Colonic mucosa (tissue), 4 donors: ENCODE measurements at regions not wholly inside any gene's neighbourhood (a gene's known extent, or its start where the extent isn't known, plus 50 kb on each side); places are given as distances from the start of the nearest gene placed in this dataset.
"Not testable (repeated sequence)": the region's sequence is repeated elsewhere in the genome, so short reads cannot be mapped to it uniquely, and the experiment has no call there.

Source experiments
- DNase-seq: peaks from one replicate; pipeline ENCODE4 v3.0.0-alpha.2; 2020
- H3K27ac ChIP-seq: fragments of 200-600 bp; one replicate; pipeline ENCODE4 v1.8.0; 2021
- H3K27me3 ChIP-seq: fragments of 200-600 bp; one replicate; pipeline ENCODE4 v1.8.0; 2021
- H3K36me3 ChIP-seq: fragments of 200-600 bp; one replicate; pipeline ENCODE4 v1.8.0; 2021
- H3K4me1 ChIP-seq: fragments of 200-600 bp; one replicate; pipeline ENCODE4 v1.8.0; 2021; ENCODE audit warnings: mild to moderate bottlenecking
- H3K4me3 ChIP-seq: fragments of 200-600 bp; one replicate; pipeline ENCODE4 v1.8.0; 2021
- H3K9ac ChIP-seq, 2 donors: one replicate each; pipeline ENCODE4 v1.7.0; 2013; ENCODE audit warnings: control low read depth in 2 of 2, low read depth in 2 of 2, low read length in 2 of 2
- H3K9me3 ChIP-seq: fragments of 200-600 bp; one replicate; pipeline ENCODE4 v1.8.0; 2021
- intact Hi-C: fragments of 100-400 bp; cut with DNase I; formaldehyde crosslinking; loops from one replicate; pipeline ENCODE4 v1.14.1; 2022
- TF ChIP-seq, protein P1 (sequence below): fragments of 200-600 bp; IDR thresholded peaks from one replicate; pipeline ENCODE4 v1.8.0; 2022; ENCODE audit warnings: antibody characterized with exemption, mild to moderate bottlenecking
- donor health status: healthy.
- donor health status: DM: no; HTN: no; CAD: no.
- donor health status: DM: no; HTN: no; CAD: no.

DNA sequence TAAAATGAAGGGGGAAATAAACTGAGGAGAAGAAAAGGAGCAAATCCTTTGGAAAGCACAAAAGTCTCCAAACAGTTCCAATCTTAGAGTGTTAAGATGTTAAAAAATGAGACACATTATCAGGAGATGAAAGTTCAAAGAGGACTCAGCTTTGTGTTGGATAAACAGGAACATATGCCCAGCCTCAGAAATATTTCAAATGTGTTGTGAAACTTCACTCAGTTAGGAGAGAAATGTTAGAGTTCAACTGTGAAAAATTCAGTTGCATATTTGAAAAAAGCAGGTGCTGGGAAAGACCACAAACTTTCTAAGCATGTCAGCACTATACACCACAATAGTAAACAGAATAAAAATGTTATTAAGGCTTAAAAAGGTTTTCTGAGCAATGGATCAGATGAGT lies 136.8 kb upstream of the PRKD1 start:
- H3K27me3 ChIP-seq = no peaks in the 10 kb centered on the region

DNA sequence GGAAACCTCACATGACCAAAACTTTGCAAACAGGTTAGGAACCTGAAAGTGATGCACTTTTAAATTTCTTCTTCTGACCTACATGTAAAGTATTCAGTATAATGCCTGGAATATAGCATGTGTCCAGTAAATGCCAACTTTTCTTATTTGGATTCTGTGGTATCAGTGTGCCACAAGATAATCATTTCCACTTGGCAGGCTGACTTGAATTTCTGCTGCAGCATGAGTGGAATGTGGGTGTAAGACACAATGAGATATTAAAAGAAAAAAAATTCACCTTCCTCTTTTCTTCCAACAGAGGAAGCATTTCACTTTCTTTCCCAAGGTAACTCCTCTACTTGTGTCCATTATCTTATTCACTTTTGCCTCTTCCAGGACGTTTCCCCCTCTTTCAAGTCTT lies 141.9 kb upstream of the PRKD1 start:
- Histone ChIP-seq H3K4me3 (no peak overlapping the region), H3K4me1 (no peaks in the 10 kb centered on the region), H3K27ac (no peak overlapping the region), H3K9me3 (no peaks in the 10 kb centered on the region), H3K27me3 (no peaks in the 10 kb centered on the region), H3K9ac (no peak overlapping the region), H3K36me3 (no peaks in the 10 kb centered on the region)
- TF ChIP-seq, protein P1, sequence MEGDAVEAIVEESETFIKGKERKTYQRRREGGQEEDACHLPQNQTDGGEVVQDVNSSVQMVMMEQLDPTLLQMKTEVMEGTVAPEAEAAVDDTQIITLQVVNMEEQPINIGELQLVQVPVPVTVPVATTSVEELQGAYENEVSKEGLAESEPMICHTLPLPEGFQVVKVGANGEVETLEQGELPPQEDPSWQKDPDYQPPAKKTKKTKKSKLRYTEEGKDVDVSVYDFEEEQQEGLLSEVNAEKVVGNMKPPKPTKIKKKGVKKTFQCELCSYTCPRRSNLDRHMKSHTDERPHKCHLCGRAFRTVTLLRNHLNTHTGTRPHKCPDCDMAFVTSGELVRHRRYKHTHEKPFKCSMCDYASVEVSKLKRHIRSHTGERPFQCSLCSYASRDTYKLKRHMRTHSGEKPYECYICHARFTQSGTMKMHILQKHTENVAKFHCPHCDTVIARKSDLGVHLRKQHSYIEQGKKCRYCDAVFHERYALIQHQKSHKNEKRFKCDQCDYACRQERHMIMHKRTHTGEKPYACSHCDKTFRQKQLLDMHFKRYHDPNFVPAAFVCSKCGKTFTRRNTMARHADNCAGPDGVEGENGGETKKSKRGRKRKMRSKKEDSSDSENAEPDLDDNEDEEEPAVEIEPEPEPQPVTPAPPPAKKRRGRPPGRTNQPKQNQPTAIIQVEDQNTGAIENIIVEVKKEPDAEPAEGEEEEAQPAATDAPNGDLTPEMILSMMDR = no peak
- no peak for DNase-seq
- intact Hi-C loops = no loop called here

More for the DNA sequence above, 136.8 kb upstream of the PRKD1 start:
- Histone ChIP-seq H3K9me3 (no peaks in the 10 kb centered on the region), H3K4me1 (no peaks in the 10 kb centered on the region), H3K36me3 (no peaks in the 10 kb centered on the region), H3K27ac (no peak overlapping the region), H3K4me3 (no peak overlapping the region), H3K9ac (no peak overlapping the region)
- no peak for DNase-seq
- TF ChIP-seq, protein P1 = no peak
- intact Hi-C loops = no loop called here

DNA sequence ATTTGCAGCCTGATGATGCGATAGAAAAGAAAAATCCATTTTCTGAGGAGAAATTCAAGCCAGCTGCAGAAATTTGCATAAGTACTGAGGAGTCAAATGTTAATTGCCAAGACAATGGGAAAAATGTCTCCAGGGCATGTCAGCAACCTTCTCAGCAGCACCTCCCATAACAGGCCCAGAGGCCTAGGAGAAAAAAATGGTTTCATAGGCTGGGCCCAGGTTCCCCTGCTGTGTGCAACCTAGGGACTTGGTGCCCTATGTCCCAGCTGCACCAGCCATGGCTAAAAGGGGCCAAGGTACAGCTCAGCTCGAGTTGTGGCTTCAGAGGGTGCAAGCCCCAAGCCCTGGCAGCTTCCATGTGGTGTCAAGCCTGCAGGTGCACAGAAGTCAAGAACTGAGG lies 144.8 kb upstream of the PRKD1 start:
- H3K36me3 ChIP-seq, H3K4me3 ChIP-seq, H3K27me3 ChIP-seq, H3K4me1 ChIP-seq, H3K27ac ChIP-seq, DNase-seq, H3K9ac ChIP-seq, H3K9me3 ChIP-seq, intact Hi-C loops: not testable (repeated sequence)

DNA sequence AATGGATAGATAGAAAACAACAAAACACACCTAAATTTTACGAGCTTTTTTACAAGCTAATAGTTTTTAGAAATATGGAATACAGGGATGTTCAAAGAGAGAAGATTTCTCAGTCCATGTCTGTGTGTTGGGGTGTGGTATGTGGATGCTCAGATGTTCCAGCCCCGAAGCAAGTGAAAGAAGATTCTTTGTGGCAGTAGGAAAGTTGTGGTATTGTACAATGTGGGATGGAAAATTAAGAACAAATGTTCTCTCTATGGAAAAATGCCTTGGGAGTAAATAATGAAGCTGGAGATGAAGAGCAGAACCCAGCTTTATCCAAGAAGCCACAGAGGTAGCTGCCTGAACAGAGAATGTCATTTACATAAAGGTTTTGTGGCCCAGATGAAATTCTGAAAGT lies 150.3 kb upstream of the PRKD1 start:
- Histone ChIP-seq H3K9ac (no peak overlapping the region), H3K4me3 (no peak overlapping the region), H3K27me3 (no peaks in the 10 kb centered on the region), H3K27ac (no peak overlapping the region), H3K4me1 (no peaks in the 10 kb centered on the region), H3K9me3 (no peaks in the 10 kb centered on the region), H3K36me3 (no peaks in the 10 kb centered on the region)
- TF ChIP-seq, protein P1 = no peak
- no peak for DNase-seq
- intact Hi-C loops = no loop called here

DNA sequence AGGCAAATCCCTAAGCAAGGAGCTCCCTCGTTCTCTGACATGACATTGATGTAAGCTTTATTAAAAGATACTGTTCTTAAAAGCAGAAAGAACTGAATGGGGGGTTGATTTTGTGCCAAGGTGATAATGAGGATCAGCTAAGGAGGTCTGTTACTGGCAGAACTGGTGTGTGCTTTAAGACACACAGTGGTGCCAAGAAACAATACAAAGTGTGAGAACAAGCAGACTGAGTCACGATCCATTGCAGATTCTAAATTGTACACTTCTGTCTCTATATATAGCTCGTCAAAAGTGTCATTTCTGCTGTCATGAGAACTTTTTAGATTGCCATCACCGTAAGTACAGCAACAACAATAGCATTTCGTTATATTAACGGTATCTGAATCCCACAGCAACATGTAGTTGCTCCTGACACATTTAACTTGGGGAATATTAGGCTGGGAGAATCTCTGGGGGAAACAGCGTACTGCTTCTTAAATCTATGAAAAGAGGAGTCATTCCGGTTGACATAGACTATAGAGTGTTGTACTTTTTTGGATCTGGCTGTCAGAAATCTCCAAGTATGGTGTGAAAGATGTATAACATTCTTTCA lies 151.3 kb upstream of the PRKD1 start:
- TF ChIP-seq, protein P1 = no peak
- H3K27me3 ChIP-seq = no peaks in the 10 kb centered on the region
- H3K9me3 ChIP-seq = no peaks in the 10 kb centered on the region
- H3K27ac ChIP-seq = no peak overlapping the region
- intact Hi-C loops = no loop called here
- DNase-seq = no peak
- no peaks in the 10 kb centered on the region for H3K4me1 ChIP-seq
- no peaks in the 10 kb centered on the region for H3K36me3 ChIP-seq
- H3K4me3 ChIP-seq = no peak overlapping the region
- H3K9ac ChIP-seq = no peak overlapping the region

DNA sequence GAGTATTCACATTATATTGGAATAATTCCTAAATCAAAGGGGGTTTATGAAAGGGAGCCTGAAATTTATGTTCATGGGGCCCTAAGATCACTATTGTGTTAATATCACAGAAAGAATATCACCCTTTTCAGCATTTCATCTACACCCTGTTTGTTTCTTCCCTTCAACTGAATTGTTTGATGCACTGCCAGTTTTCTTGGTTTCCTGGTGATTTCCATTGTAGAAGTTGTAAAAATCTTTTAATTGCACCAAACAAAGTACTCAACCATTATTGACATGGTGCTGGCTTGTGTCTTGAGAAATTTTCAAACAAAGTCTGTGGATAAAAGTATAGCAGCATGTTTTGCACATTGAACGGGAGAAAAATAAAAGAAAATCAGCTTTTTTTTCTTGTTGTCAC lies 154.8 kb upstream of the PRKD1 start:
- Histone ChIP-seq H3K9me3 (no peaks in the 10 kb centered on the region), H3K36me3 (no peaks in the 10 kb centered on the region), H3K9ac (no peak overlapping the region), H3K4me1 (no peaks in the 10 kb centered on the region), H3K27me3 (no peaks in the 10 kb centered on the region), H3K4me3 (no peak overlapping the region), H3K27ac (no peak overlapping the region)
- intact Hi-C loops = no loop called here
- DNase-seq = no peak
- TF ChIP-seq, protein P1 = no peak
